Uterus (tissue), 3 donors: ENCODE measurements at regions not wholly inside any gene's neighbourhood (a gene's known extent, or its start where the extent isn't known, plus 50 kb on each side); places are given as distances from the start of the nearest gene placed in this dataset.

ENCODE experiments used
- DNase-seq, 2 donors: peaks; one replicate each; pipeline ENCODE4 v3.0.0-alpha.2; 2019 to 2020
- H3K27ac ChIP-seq, 2 donors: fragments of 200-600 bp; sonication (generic); 1 replicate in 1 of 2; 2 replicates in 1 of 2; pipeline ENCODE4 v1.5.1; 2016 to 2018
- H3K27me3 ChIP-seq, 2 donors: fragments of 200-600 bp; sonication (generic); one replicate each; pipeline ENCODE4 v1.5.1; 2018 to 2019; ENCODE audit warnings: control low read depth in 1 of 2
- H3K36me3 ChIP-seq, 2 donors: fragments of 200-600 bp; sonication (generic); one replicate each; pipeline ENCODE4 v1.5.1; 2019; ENCODE audit warnings: control low read depth in 1 of 2
- H3K4me1 ChIP-seq, 2 donors: fragments of 200-600 bp; sonication (generic); one replicate each; pipeline ENCODE4 v1.5.1; 2018 to 2019; ENCODE audit warnings: control low read depth in 1 of 2
- H3K4me3 ChIP-seq, 2 donors: fragments of 200-600 bp; sonication (generic); 1 replicate in 1 of 2; 2 replicates in 1 of 2; pipeline ENCODE4 v1.5.1; 2018 to 2019; ENCODE audit warnings: mild to moderate bottlenecking in 1 of 2
- H3K9me3 ChIP-seq, 2 donors: fragments of 200-600 bp; sonication (generic); one replicate each; pipeline ENCODE4 v1.5.1; 2019; ENCODE audit warnings: control low read depth in 1 of 2
- POLR2A ChIP-seq, 2 donors: fragments of 450-650 bp; IDR thresholded peaks; one replicate each; pipeline ENCODE4 v1.6.1; 2016; ENCODE audit warnings: antibody characterized with exemption in 2 of 2, mild to moderate bottlenecking in 1 of 2, moderate library complexity in 1 of 2
- intact Hi-C: fragments of 100-400 bp; cut with DNase I; formaldehyde crosslinking; loops from one replicate; pipeline ENCODE4 v1.15.1; 2023; ENCODE audit warnings: low total_unique reads
- TF ChIP-seq, protein P1 (sequence below), 4 experiments: fragments of 200-600 bp in 2 of 4; fragments of 450-650 bp in 2 of 4; sonication (generic) in 2 of 4; IDR thresholded peaks; one replicate each; pipeline ENCODE4 v1.5.1; 2016 to 2019; ENCODE audit warnings: antibody characterized with exemption in 4 of 4, mild to moderate bottlenecking in 2 of 4, moderate library complexity in 1 of 4
- donor health status: DM: yes; HTN: yes; CAD: no.

DNA sequence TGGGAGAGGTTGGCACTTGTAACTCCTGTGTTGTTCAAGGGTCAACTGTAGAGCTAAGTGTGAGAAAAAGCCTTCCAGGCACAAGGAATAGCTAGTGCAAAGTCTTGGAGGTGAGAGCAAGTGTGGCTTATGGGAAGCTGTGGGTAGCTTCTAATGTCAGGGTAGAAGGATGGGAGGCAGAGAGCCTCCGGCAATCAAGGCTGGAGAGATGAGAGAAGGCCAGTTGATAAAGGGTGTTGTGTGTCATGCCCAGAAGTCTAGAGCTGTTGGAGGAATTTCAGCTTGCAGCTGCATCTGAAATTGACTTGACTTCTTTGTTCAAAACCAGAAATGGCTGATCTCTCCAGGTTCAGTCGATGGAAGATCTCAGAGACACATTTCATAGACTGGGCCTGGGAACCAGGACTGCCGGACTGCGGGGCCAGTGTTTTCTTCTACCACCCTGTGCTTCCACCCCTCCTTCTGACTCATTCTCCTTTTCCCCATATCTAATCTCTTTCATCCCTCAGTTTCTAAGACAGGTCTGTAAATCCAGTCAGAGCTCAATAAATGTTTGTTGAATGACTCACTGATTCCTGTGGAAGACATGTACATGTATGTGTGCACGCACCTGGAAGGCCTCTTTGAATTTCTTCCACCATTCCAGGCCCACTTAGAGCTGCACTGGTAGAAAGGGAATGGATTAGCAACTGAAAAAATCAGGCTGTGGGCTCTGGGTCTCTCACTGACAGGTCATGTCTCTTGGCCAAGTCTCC lies 67.8 kb upstream of the KLF4 start:
- Histone ChIP-seq H3K27me3 (no peaks in the 10 kb centered on the region), H3K27ac (no peak overlapping the region), H3K4me3 (no peak overlapping the region), H3K4me1 (no peaks in the 10 kb centered on the region), H3K36me3 (no peaks in the 10 kb centered on the region), H3K9me3 (no peaks in the 10 kb centered on the region)
- DNase-seq: no peak
- intact Hi-C loops: no loop called here
- TF ChIP-seq, protein P1, sequence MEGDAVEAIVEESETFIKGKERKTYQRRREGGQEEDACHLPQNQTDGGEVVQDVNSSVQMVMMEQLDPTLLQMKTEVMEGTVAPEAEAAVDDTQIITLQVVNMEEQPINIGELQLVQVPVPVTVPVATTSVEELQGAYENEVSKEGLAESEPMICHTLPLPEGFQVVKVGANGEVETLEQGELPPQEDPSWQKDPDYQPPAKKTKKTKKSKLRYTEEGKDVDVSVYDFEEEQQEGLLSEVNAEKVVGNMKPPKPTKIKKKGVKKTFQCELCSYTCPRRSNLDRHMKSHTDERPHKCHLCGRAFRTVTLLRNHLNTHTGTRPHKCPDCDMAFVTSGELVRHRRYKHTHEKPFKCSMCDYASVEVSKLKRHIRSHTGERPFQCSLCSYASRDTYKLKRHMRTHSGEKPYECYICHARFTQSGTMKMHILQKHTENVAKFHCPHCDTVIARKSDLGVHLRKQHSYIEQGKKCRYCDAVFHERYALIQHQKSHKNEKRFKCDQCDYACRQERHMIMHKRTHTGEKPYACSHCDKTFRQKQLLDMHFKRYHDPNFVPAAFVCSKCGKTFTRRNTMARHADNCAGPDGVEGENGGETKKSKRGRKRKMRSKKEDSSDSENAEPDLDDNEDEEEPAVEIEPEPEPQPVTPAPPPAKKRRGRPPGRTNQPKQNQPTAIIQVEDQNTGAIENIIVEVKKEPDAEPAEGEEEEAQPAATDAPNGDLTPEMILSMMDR (IDR thresholded peaks at IDR 0.05): no peak
- TF ChIP-seq POLR2A (IDR thresholded peaks at IDR 0.05): no peak

DNA sequence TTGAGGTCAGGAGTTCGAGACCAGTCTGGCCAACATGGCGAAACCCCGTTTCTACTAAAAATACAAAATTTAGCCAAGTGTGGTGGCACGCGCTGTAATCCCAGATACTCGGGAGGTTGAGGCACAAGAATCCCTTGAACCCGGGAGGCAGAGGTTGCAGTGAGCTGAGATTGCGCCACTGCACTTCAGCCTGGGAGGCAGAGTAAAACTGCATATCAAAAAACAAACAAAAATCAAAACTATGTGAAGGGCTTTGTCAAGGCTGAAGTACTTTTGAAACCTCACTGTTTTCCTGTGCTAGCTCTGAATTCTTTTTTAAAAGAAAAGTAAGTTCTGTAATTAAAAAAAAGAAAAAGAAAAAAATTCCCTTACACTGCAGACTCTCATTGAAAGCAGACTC lies 65.1 kb upstream of the KLF4 start:
- H3K4me1 ChIP-seq: no peaks in the 10 kb centered on the region
- no peak overlapping the region for H3K27ac ChIP-seq
- no peak for TF ChIP-seq POLR2A (IDR thresholded peaks at IDR 0.05)
- TF ChIP-seq, protein P1 (IDR thresholded peaks at IDR 0.05): no peak
- H3K27me3 ChIP-seq: no peaks in the 10 kb centered on the region
- no peaks in the 10 kb centered on the region for H3K9me3 ChIP-seq
- no peaks in the 10 kb centered on the region for H3K36me3 ChIP-seq
- intact Hi-C loops: no loop called here
- DNase-seq: no peak
- H3K4me3 ChIP-seq: no peak overlapping the region

DNA sequence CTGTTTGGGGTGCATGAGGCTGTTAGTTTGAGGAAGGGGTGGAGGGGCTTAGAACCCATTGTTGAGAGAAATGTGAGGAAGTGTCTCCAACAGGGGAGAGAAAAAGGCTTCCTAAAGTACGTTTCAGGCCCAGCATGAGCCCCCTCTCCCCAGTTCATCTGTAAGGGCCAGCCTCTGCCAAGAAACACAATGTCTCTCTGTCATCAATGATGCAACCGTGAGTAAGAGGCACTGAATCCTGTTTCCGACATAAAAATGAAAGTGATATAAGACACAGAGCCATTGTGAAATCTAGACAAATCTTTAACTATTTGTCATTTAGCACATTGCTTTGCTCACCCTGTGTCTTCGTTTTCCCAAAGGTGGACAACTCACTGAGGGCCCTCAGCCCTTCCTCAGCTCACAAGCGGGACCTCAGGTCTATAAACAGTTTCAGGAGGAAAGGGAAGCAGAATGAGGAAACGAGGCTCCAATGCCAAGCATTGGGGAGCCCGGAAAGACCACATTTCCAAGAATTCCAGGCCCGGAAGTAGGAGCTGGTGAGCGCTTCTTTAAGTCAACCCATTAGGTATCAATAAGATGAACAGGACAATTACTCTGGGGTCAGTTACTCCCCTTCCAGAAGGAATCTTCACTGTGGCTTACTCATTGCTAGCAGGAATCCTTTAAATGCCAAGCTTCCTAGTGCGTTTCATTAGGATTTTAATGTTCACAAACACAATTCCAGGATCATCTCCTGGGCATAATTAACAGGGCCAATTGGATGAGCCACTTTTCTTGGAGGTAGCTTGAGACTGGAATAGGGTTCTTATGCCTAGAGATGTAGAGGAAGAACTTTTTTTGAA lies 59.0 kb upstream of the KLF4 start:
- intact Hi-C loops: no loop called here
- Histone ChIP-seq H3K4me3 (no peak overlapping the region), H3K36me3 (no peaks in the 10 kb centered on the region), H3K27ac (peak overlapping the region; percentile 60 to 76), H3K27me3 (no peaks in the 10 kb centered on the region), H3K4me1 (peaks cover 0 to 7% of the 10 kb centered on the region in 2 donors), H3K9me3 (no peaks in the 10 kb centered on the region)
- TF ChIP-seq, protein P1 (IDR thresholded peaks at IDR 0.05): no peak
- TF ChIP-seq POLR2A (IDR thresholded peaks at IDR 0.05): no peak
- DNase-seq: peak; percentile 54 to 81

DNA sequence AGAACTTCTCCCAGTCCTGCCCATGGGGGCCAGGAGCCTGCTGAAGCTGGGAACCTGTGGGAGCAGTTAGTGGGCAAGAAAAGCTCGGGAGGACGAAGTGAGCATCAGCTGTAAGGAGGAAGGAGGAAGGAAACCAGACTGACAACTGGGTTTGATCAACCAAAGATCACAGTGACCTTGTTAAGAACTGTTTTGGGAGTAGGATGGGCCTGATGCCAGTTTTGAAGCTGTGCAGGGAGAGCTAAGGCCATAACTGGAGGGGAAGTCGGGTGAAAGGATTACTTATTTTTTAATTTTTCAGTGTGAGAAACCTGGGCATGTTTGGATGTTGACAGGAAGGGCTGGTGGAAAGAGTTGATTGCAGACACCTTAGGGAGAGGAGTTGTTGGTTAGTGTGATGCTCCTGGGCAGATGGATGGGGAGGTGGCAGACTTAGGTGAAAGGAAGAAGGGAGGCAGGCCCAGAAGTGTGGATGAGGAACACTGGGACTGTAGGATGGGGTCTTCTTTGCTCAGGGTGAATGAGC lies 58.3 kb upstream of the KLF4 start:
- no peak overlapping the region for H3K4me3 ChIP-seq
- peak overlapping the region; percentile 60 to 76 for H3K27ac ChIP-seq
- TF ChIP-seq POLR2A (IDR thresholded peaks at IDR 0.05): no peak
- TF ChIP-seq, protein P1 (IDR thresholded peaks at IDR 0.05): no peak
- intact Hi-C loops: no loop called here
- H3K27me3 ChIP-seq: no peaks in the 10 kb centered on the region
- no peaks in the 10 kb centered on the region for H3K9me3 ChIP-seq
- DNase-seq: peak; percentile 57 to 71
- peaks cover 0 to 7% of the 10 kb centered on the region in 2 donors for H3K4me1 ChIP-seq
- H3K36me3 ChIP-seq: no peaks in the 10 kb centered on the region

DNA sequence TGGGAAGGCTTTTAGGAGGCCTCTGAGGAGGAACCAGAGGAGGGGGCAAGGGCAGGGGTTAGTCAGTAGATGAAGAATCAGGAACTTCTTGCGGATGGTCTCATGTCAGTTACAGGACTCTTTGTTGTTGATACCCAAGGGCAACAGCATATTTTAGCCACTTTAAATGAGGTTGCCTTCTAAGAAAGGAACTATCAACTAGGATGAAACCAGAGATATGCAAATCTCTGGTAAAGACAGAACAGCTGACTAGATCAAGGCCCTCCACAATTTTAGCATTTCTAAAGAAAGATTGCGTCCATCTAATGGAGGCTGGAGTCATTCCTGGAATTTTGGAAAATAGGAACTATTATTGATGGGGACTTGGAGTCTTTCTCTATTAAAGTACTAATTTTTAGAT lies 57.7 kb upstream of the KLF4 start:
- Histone ChIP-seq H3K4me1 (peaks cover 0 to 7% of the 10 kb centered on the region in 2 donors), H3K27me3 (no peaks in the 10 kb centered on the region), H3K9me3 (no peaks in the 10 kb centered on the region), H3K36me3 (no peaks in the 10 kb centered on the region), H3K4me3 (no peak overlapping the region), H3K27ac (peak overlapping the region; percentile 60 to 76)
- intact Hi-C loops: no loop called here
- TF ChIP-seq, protein P1 (IDR thresholded peaks at IDR 0.05): no peak
- no peak for TF ChIP-seq POLR2A (IDR thresholded peaks at IDR 0.05)
- DNase-seq: no peak
